Prostate gland (tissue), 2 donors: ENCODE measurements at regions not wholly inside any gene's neighbourhood (a gene's known extent, or its start where the extent isn't known, plus 50 kb on each side); places are given as distances from the start of the nearest gene placed in this dataset.

Source experiments
- CTCF ChIP-seq, 4 experiments: fragments of 200-600 bp in 2 of 4; fragments of 450-650 bp in 2 of 4; sonication (generic) in 2 of 4; IDR thresholded peaks; 1 replicate in 3 of 4; 2 replicates in 1 of 4; pipeline ENCODE4 v1.5.1; 2016 to 2019; ENCODE audit warnings: antibody characterized with exemption in 4 of 4, mild to moderate bottlenecking in 2 of 4, moderate library complexity in 2 of 4
- POLR2A ChIP-seq: fragments of 450-650 bp; IDR thresholded peaks from one replicate; pipeline ENCODE4 v1.6.1; 2016; ENCODE audit warnings: antibody characterized with exemption, mild to moderate bottlenecking

GRCh38 chr16:55113210-55113609 lies 182.5 kb downstream of the IRX5 start:
- no peak for TF ChIP-seq CTCF (IDR thresholded peaks at IDR 0.05)
- no peak for TF ChIP-seq POLR2A
